ENCODE measurements at regions not wholly inside any gene's neighbourhood (a gene's known extent, or its start where the extent isn't known, plus 50 kb on each side); places are given as distances from the start of the nearest gene placed in this dataset.

DNA sequence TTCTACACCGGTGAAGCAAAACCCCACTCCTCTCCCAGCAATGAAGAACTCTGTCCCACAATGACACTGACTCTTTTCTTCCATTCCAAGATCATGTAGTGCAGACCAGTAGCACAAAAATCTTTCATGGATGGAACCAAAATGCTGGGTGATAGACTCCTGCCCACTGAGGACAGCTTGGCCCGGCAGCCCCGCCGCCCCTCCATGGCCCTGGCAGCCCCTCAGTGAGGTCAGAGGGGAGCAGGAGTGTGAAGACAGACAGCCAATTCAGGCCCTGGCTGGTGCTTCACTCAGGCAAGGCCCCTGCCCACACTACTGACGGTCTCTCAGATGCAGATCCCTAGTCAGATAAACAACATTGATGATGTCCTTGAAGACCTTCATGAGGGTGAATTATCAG lies 131.9 kb upstream of the SYNDIG1 start:
- Histone ChIP-seq H3K27ac (no peak overlapping the region), H3K36me3 (no peaks in the 10 kb centered on the region), H3K4me1 (ENCODE audit: low read depth) (no peaks in the 10 kb centered on the region), H3K27me3 (peaks cover 73% of the 10 kb centered on the region), H3K9me3 (ENCODE audit: low read depth) (no peaks in the 10 kb centered on the region), H3K4me3 (no peak overlapping the region)
- no peak for TF ChIP-seq CTCF (IDR thresholded peaks at IDR 0.05; ENCODE audit: low read depth, low read length)
- no peak for DNase-seq (ENCODE audit: low read depth in 1 of 2, low spot score in 1 of 2)

DNA sequence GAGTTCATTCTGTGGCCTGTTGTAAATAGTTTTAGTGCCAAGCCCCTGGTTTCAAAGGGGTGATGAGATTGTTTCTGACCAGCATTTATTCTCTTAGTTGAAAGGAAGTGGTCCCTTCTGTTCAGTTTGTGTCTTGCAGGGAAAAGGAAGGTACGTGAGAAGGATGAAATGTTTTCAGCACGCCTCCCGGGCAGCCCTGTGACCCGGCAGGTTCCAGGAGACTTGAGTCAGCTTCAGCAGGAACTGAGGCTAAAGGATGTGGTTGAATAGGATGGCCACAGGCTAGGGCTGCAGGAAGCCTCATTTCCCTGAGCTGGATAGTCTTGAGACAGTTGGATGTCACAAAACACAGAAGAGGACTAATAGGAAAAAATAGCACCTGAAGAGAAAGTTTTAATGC lies 132.4 kb upstream of the SYNDIG1 start:
- no peak for DNase-seq (ENCODE audit: low read depth in 1 of 2, low spot score in 1 of 2)
- no peak overlapping the region for H3K4me3 ChIP-seq
- H3K9me3 ChIP-seq (ENCODE audit: low read depth): no peaks in the 10 kb centered on the region

GRCh38 chr20:24334830-24335229 lies 134.6 kb upstream of the SYNDIG1 start:
- no peak for TF ChIP-seq CTCF (IDR thresholded peaks at IDR 0.05; ENCODE audit: low read depth, low read length)
- Histone ChIP-seq H3K4me1 (ENCODE audit: low read depth) (no peaks in the 10 kb centered on the region), H3K27ac (no peak overlapping the region), H3K36me3 (no peaks in the 10 kb centered on the region), H3K9me3 (ENCODE audit: low read depth) (no peaks in the 10 kb centered on the region), H3K27me3 (peaks cover 85% of the 10 kb centered on the region), H3K4me3 (no peak overlapping the region)
- no peak for DNase-seq (ENCODE audit: low read depth in 1 of 2, low spot score in 1 of 2)

More for the DNA sequence above, 132.4 kb upstream of the SYNDIG1 start:
- Histone ChIP-seq H3K27ac (no peak overlapping the region), H3K4me1 (ENCODE audit: low read depth) (no peaks in the 10 kb centered on the region), H3K27me3 (peaks cover 77% of the 10 kb centered on the region), H3K36me3 (no peaks in the 10 kb centered on the region)
- no peak for TF ChIP-seq CTCF (IDR thresholded peaks at IDR 0.05; ENCODE audit: low read depth, low read length)

- Histone ChIP-seq H3K4me3 (no peak overlapping the region), H3K27ac (no peak overlapping the region), H3K4me1 (ENCODE audit: low read depth) (no peaks in the 10 kb centered on the region), H3K9me3 (ENCODE audit: low read depth) (no peaks in the 10 kb centered on the region), H3K27me3 (peaks cover 87% of the 10 kb centered on the region), H3K36me3 (no peaks in the 10 kb centered on the region)
- DNase-seq (ENCODE audit: low read depth in 1 of 2, low spot score in 1 of 2): no peak
- TF ChIP-seq CTCF (IDR thresholded peaks at IDR 0.05; ENCODE audit: low read depth, low read length): no peak
Observed at GRCh38 chr20:24332956-24333355, 136.5 kb upstream of the SYNDIG1 start.

DNA sequence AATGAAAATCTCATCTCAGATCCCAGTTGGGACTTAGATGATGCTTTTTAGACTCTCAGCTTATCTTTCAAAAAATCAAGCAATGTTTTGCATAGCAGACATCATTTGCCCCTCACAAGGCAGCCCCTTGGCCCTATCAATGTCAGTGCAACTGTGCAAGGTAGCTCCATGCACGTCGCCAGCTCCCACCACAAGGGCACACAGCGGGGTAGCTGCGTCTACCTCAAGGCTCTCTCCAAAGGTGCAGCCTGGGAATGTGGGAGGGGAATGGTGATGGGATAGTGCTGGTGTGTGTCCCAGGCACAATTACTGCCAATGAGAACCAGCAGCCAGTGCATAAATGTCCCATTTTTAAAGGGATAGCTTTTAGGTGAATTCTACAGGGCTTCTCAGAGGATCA lies 137.5 kb upstream of the SYNDIG1 start:
- H3K27me3 ChIP-seq: peaks cover 87% of the 10 kb centered on the region
- DNase-seq (ENCODE audit: low read depth in 1 of 2, low spot score in 1 of 2): no peak
- no peak for TF ChIP-seq CTCF (IDR thresholded peaks at IDR 0.05; ENCODE audit: low read depth, low read length)
- H3K4me3 ChIP-seq: no peak overlapping the region
- no peaks in the 10 kb centered on the region for H3K4me1 ChIP-seq (ENCODE audit: low read depth)
- H3K9me3 ChIP-seq (ENCODE audit: low read depth): no peaks in the 10 kb centered on the region
- no peaks in the 10 kb centered on the region for H3K36me3 ChIP-seq
- H3K27ac ChIP-seq: no peak overlapping the region

- H3K4me1 ChIP-seq (ENCODE audit: low read depth): no peaks in the 10 kb centered on the region
- no peak overlapping the region for H3K4me3 ChIP-seq
- peaks cover 100% of the 10 kb centered on the region for H3K27me3 ChIP-seq
- DNase-seq (ENCODE audit: low read depth in 1 of 2, low spot score in 1 of 2): peak in 1 of 2 donors; percentile 41
- H3K9me3 ChIP-seq (ENCODE audit: low read depth): no peaks in the 10 kb centered on the region
- no peak overlapping the region for H3K27ac ChIP-seq
- H3K36me3 ChIP-seq: no peaks in the 10 kb centered on the region
- TF ChIP-seq CTCF (IDR thresholded peaks at IDR 0.05; ENCODE audit: low read depth, low read length): no peak
Observed at GRCh38 chr20:24328901-24329300, 140.5 kb upstream of the SYNDIG1 start.

Measured in cardiac muscle cell (in vitro differentiated cells and primary cell).